Glomerular visceral epithelial cell (primary cell): ENCODE measurements at regions not wholly inside any gene's neighbourhood (a gene's known extent, or its start where the extent isn't known, plus 50 kb on each side); places are given as distances from the start of the nearest gene placed in this dataset.
A peak's percentile ranks its signal among the peaks of the same experiment; 100 is the strongest.
"Not testable (repeated sequence)": the region's sequence is repeated elsewhere in the genome, so short reads cannot be mapped to it uniquely, and the experiment has no call there.

Experiments
- DNase-seq: peaks from one replicate; pipeline ENCODE4 v3.0.0-alpha.2; 2016; ENCODE audit errors: extremely low spot score

DNA sequence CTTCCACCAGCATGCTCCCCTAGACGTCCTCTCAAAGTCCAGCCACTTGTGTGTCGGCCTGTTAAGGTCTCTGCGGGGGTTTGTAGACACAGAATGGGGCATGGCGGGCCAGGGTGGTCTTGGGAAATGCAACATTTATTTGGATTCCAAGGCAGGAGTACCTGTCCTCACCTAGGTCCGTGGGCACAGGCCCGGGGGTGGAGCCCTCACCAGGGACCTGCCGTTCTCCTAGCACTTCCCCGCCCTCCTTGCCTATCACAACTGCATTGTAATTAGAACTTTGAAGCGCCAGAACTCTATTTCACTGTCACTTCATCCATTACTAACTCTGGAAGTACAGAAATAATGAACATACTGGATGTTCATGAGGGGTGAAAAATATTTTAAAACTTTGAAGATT lies 268.3 kb upstream of the ACTBL2 start:
- no peak for DNase-seq

DNA sequence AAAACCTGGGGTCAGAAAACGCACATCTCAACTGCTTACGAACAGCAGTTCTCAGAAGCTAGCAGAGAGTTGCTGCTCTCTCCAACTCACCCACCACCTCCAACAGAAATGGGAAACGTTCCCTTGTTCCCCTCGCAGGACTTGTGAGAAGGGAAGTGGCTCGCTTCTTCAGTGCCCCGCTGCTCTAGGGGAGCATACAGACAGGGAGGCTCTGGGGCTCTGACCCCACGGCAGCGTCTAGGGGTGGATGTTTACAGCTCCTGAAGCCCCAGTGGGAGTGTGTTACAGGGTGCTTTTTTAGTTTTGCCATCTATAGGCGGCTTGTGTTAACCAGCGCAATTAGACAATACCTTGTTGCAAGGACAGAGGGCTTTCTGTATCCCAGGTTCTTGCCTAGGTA lies 267.7 kb upstream of the ACTBL2 start:
- no peak for DNase-seq

DNA sequence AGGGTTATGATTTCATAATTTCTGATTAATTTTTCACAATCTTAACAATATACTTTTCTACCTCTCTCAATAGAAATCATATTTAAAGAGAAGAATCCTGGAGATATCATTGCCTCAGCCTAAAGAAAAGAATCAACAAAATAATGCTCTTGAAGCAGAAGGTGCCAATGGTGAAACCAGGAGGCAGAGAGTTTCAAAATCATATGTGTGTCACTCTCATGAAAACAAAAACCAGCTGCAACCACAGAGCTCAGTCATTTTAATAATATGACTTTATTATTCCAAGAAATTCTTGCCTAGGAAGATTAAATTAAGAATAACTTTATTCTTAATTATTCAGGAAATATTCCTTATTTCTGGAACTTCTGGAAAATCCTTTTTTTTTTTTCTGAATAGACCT lies 266.8 kb upstream of the ACTBL2 start:
- DNase-seq: no peak

DNA sequence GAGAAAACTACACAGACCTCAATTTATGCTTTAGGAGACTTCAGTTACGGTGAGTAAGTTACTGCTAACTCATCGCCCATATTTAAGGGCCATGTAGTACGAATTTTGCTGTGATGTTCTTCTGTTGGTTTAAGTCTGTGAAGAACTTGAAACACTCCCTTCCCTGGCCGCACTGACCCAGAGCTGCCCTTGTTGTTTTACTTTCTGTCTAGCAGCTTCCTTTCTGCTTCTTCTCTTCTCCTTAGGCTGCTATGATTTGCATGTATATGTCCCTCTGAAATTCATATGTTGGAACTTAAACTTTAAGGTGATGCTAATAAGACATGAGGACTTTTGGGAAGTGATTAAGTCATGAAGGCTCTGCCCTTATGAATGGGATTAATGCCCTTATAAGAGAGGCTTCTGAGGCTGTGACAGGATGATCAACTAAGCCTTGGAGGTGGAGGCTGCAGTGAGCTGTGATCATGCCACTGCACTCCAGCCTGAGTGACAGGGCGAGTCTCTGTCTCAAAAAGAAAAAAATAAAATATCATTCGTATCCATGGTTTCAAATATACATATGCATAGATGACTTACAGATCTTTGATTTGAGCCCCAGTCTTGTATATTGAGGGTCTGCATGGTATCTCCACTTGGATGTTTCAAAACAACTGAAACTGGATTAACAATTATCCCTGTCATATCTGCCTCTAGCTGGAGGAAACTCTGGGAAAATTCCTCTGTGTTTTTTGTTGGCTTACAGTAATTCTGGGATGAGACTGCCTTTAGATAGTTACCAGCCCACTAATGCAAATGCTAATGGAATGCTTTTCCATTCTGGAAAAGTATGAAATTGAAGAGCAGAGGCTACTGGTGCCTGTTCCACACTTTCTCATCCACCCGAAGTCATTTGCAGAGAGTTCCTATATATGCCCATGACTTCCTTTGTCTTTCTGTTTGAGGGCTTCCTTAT lies 263.4 kb upstream of the ACTBL2 start:
- DNase-seq: no peak

DNA sequence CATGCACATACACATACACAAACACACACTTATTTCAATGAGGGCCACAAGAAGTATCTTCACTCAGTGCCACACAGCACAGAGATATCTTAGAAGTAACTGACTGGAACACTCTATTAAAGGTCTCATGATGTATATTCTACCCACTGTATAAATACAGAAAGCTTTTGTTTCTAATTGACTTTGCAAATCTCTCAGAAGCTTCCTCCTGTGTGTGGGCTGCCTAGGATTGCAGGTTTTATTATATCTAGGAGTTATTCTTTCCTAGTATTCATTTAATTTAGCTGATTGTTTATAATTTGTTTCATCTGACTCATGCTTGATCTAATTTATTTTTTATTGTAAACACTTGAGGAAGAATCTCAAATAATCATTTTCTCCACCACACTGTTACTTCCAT lies 262.4 kb upstream of the ACTBL2 start:
- DNase-seq: no peak

DNA sequence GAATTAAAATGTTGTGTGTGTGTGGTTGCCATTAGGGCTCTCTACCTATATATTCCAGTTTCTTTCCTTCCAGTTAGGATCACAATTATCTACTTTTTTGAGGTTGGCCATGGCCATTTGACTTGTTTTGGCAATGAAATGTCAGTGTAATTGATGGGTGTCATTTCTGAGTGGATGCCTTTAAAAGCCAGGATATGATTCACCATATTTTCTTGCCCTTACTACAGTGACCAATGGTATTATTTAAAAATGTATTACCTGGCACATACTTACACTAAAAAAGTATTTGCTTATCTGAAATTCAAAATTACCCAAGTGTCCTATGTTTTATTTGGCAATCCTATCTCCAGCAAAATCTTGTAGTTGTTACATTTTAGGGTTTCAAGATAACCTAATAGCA lies 258.7 kb upstream of the ACTBL2 start:
- no peak for DNase-seq

DNA sequence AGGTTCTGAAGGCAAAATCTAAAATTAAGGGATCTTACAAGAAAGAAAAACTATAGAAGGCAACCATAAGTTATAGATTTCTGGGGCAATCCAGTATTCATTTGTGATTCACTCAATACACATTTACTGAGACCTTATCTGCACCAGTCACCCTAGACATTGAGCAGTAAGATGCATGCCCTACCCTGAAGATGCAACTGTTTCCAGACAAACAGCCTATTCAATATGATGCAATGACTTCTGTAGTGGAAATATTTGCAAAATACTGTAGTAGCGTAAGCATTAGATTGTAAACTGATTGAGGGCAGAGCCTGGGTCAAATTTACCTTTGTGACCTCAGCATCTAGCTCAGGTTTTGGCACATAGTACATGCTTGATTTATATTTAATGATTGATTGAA lies 256.2 kb upstream of the ACTBL2 start:
- no peak for DNase-seq

DNA sequence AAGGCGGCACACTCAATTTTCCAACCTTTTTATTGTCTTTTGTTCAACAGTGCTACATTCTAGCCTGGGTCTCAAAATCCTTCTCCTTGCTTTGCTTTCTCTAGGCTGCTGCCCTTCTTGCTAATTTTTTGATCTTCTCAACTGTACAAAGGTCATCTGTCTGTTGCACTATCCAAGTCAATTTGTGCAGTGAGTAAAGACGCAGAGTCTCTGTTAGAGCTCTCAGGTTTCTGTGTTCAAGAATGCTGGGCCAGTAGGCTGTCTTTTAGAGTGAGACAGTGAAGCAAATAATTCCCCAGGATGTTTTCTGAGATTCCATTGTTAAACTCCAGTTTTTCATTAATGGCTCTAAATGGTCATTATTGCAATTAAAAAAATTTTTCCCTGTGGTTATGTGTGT lies 255.7 kb upstream of the ACTBL2 start:
- no peak for DNase-seq

DNA sequence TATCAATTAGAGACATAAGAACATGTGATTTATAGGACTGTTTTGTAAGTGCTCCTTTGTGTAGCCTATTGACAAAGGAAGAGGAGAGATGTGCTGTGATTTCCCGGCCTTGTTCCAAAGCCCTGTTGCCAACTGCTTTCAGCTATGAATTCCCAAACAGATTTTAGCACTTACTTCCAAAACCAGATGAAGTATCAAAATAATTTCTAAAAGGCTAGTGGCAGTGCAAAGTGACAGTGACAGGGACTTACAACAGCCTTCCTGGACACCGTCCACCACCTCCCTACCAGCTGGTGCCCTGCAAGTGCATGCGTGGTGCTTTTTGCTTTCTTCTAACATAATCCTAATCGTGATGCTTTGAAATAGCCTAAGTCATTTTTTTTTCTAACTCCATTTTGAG lies 254.1 kb upstream of the ACTBL2 start:
- peak; percentile 16 for DNase-seq

DNA sequence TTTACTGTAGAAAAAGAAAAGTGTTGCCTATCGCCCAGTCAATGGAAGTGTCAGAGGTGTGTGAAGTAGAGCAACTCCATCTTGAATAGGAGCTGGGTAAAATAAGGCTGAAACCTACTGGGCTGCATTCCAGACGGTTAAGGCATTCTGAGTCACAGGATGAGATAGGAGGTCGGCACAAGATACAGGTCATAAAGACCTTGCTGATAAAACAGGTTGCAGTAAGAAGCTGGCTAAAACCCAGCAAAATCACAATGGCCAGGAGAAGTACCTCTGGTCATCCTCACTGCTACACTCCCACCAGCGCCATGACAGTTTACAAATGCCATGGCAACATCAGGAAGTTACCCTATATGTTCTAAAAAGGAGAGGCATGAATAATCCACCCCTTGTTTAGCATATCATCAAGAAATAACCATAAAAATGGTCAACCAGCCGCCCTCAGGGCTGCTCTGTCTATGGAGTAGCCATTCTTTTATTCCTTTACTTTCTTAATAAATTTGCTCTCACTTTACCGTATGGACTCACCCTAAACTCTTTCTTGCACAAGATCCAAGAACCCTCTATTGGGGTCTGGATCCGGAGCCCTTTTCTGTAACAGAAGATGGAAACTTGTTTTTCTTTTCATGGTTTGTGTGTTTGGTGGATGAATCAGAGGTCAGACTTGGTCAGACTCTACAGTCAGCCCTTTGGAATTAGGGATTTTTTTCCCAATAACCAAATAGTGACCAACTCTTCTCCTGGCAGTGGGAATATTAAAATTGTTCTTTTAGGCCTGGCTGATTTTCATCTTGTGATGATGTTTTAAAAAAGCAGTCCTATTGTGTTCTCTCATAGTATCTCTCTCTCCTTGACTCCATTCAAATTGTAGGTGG lies 252.9 kb upstream of the ACTBL2 start:
- DNase-seq: peak; percentile 94

DNA sequence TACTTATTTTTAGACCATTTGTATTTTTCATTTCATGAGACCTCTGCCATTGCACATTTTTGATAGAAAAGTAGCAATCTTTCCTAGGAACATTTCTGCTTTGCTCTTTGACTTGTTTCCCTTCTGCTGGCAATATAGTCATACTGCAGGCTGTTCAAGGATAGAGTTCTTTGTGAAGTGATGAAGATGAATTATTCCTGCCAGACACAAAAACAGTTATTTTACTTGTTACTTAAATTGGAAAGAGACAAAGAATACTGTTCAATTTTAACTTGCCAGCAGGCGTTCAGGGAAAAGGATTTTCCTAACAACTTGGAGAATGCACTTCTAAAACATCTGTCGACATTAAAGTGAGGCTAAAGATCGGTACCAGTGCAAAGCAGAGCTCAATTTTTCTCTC lies 251.7 kb upstream of the ACTBL2 start:
- no peak for DNase-seq

DNA sequence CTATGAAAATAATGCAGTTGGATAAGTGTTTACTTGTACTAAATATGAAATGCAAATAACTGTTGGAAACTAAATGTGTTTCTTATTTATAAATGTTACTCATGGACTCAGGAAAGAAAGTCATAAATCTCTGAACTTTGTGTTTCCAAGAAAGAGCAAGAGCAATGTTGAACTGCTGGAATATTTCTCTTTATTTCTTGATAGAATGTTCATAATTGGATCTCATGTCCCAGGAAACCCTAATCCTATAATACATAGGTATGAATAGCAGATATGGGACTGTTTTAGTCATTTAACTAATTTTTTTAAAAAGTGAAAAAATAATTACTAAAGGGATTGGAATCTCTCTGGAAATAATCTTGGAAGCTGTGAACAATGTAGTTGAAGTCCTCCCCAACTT lies 245.0 kb upstream of the ACTBL2 start:
- no peak for DNase-seq

DNA sequence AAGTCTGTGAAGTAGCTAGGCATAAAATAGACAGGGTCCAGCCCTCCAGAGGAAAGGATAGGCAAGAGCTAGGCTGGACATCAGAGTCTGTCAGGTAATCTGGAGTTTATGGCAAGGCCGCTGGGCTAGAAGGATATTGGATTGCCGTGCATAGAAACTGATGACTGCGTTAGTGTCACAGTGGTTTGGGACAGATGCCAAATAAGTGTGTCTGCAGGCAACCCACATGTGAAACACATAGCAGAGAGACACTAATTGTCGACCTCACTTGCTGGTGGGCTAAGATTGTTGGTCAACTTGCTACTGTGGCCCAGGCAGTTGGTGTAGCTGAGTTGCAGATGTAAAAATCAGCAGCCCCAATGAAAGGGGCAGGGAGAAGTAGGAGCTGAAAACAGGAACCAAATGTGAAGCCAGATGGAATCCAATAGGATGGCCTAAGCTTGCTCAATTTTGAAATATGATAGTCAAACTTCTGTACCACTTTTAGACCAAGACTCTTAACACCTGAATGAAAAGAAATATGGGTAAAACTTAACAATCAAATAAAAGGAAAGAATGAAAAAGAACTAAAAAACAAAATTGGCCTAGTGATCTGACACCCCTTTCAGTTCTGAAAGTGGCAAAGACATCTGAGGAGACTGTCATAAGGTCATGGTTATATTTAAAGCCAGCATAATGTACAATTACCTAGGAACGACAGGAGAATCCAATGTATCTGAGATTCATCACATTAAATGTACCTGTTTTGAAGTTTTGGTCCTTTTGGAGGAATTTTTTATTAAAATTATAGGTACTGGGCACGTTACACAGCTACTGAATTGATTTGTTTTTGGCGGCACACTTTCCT lies 243.3 kb upstream of the ACTBL2 start:
- DNase-seq: no peak

DNA sequence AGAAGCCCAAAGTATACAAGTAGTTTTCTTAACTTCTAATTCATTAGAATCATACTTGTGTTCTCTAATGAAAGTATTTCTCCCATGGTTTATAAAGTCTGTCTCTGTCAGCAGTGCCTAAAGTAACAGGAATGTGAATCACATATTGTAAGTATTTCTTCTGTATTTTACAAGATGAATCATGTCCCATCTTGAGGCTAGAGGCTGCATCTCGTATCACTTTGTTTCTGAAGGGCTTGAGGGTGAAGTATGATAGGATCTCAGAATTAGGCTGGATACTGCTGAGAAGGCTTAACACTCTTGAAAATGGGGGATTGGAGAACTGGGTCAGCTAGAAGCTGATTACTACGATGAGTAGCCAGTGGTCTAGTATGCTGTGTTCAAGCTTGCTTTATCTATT lies 242.2 kb upstream of the ACTBL2 start:
- DNase-seq: peak; percentile 13

DNA sequence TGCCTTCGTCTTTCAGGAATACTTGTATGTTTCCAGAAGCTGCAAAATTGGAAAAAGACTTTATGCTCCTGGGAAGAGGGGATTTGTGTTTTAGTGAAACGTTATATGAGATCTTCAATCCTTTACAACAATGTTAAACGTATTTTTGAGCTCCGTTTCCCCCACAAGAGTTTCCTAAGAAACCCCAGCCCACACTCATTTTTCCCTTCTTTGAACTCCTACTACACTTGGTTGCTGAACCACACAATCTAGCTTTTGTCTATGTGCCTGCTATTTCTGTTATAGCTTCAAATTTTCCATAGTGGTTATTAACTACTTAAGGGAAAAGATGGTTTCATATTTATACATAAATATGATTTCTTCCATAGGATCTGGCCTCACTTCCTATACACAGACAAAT lies 238.6 kb upstream of the ACTBL2 start:
- no peak for DNase-seq

DNA sequence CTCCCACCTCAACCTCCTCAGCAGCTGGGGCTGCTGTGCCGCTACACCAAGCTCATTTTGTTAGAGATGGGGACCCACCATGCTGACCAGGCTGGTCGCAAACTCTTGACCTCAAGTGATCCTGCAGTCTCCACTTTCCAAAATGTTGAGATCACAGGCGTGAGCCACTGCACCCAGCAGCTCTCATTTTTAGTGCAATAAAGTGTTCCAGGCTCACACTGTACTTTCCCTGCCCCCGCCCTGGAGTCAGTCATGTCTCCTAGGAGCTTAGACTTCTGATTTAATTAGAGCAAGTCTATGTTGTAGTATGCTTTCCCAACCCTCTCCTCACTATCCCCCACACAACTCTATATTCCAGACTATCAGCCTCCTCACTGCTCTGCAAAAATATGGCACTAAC lies 238.0 kb upstream of the ACTBL2 start:
- no peak for DNase-seq

DNA sequence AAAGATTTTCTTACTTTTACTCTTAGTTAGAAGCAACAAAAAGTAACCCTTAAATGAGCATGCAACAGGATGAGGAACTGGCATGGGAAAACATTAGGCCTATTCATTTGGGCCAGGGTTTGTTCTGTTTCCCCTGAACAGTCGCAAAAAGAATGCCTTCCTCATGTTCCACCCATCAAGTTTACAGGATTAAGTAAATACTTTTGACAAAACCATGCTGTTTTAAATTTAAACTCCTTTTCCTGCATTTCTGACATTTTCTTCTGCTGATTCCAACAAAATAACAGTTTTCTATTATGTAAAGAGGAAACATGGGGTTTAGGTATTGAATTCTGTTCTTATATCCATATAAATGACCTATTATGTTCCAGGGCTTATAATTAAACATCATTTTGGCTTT lies 236.6 kb upstream of the ACTBL2 start:
- no peak for DNase-seq

DNA sequence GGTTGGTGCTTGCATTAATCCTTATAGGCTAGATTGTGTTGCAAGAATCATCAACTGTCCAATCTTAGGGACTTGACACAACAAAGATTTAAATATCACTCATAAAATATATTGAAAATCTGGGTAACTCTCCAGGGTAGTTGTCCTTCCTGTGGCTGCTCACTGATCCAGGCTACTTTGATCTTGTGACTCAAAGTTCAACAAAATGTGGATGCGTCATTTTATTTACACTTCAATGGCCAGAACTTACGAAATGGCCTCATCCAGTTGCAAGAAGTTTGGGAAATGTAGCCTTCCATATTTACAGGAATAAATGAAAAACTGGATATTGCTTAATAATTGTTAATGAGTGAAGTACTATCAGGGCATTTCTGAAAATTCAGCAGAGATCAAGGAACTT lies 235.5 kb upstream of the ACTBL2 start:
- peak; percentile 59 for DNase-seq

DNA sequence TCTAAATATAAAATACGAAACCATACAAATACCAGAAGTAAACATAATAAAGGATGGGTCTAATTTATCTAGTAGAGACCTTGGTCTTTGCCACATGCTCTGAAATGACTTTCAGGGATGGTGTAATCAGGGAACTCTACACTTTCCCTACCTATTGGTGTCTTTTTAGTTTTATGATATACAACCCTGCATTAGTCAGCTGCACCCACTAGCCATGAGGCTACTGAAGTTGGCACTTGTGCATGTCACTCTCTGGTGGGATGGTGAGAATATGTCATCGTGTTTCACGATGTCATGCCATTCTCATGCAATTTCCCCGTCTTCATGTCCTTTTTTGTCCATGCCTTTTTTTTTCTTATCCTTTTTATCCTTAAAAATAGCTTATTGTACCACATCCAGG lies 234.9 kb upstream of the ACTBL2 start:
- DNase-seq: no peak

DNA sequence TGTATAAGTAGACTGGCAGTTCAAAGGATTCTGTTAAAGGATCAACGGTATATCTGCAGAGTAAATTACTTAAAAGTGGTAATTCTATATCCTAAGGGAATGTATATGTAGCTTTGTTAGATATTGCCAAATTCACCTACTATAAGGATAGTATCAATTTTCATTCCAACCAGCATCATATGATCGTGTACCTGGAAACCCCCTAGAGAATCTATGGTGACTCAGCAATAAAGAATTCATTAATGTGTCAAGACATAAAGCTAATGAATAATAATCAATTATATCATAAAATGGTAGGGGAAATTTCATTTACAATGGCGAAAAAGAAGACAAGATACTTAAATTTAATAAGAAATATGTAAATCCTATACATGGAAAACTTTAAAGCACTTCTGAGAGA lies 234.1 kb upstream of the ACTBL2 start:
- DNase-seq: no peak

DNA sequence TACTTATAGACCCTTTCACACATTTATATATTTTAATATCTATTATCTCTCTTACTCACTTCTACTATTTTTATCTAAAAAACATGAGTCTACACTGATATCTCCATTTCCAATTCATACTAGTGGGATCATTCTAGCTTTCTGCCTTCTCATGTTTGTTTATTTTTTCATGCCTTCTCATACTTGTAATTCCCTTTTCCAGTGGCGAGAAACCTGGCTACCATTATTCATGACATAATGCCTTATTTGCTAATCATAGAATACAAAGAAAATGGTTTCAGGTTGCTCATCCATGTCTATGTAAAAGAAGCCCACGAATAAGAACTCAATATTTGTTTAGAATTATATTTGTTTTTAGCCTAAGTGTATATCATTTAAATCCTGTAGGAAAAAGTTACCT lies 232.7 kb upstream of the ACTBL2 start:
- DNase-seq: no peak

DNA sequence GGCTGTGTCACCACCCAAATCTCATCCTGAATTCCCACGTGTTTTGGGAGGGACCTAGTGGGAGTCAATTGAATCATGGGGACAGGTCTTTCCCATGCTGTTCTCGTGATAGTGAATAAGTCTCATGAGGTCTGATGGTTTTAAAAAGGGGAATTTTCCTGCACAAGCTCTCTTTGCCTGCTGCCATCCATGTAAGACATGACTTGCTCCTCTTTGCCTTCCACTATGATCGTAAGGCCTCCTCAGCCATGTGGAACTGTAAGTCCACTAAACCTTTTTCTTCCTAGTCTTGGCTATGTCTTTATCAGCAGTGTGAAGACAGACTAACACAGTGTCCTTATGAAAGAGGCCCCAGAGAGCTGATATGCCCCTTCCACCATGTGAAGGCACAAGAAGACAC lies 230.9 kb upstream of the ACTBL2 start:
- not testable (repeated sequence) for DNase-seq
